H1 (cell line): ENCODE measurements at regions not wholly inside any gene's neighbourhood (a gene's known extent, or its start where the extent isn't known, plus 50 kb on each side); places are given as distances from the start of the nearest gene placed in this dataset.

Experiments used
- CTCF ChIA-PET: fragments of 300-600 bp; sonication (Branson Sonifier 250); formaldehyde crosslinking; loops from one replicate; lab custom pipeline; 2021; ENCODE audit not compliant: partially characterized antibody; lab: Charles Lee
- POLR2A ChIA-PET: fragments of 300-600 bp; sonication (Branson Sonifier 250); formaldehyde crosslinking; loops from one replicate; lab custom pipeline; 2021; ENCODE audit warnings: inconsistent platforms; ENCODE audit not compliant: partially characterized antibody; lab: Charles Lee
- DNase-seq, 2 experiments: peaks; one replicate each; pipeline versions ENCODE4 v3.0.0 to v3.0.0-alpha.2; 2010 to 2022; ENCODE audit warnings: low spot score in 2 of 2, low read depth in 1 of 2, mixed read lengths in 1 of 2
- FAIRE-seq: peaks from 2 replicates; lab custom pipeline; 2011; peaks lifted over from hg19 to GRCh38; lab: Jason Lieb, UNC
- H2AFZ ChIP-seq: 2 replicates; pipeline ENCODE4 v1.8.1; 2012; ENCODE audit warnings: low read length, inconsistent platforms
- H2AK5ac ChIP-seq: 2 replicates; pipeline ENCODE4 v1.6.1; 2013; ENCODE audit warnings: low read depth, low read length
- H2BK120ac ChIP-seq: replicated peaks from 2 replicates; pipeline ENCODE3; 2013; ENCODE audit warnings: low read depth, low read length, inconsistent platforms
- H2BK12ac ChIP-seq: 2 replicates; pipeline ENCODE4 v1.6.1; 2013; ENCODE audit warnings: low read depth, low read length
- H2BK15ac ChIP-seq: 2 replicates; pipeline ENCODE4 v1.6.1; 2013; ENCODE audit warnings: low read length
- H2BK20ac ChIP-seq: 2 replicates; pipeline ENCODE4 v1.6.1; 2013; ENCODE audit warnings: low read length
- H2BK5ac ChIP-seq: 2 replicates; pipeline ENCODE4 v1.6.1; 2013; ENCODE audit warnings: low read depth, low read length
- H3K14ac ChIP-seq: 2 replicates; pipeline ENCODE4 v1.6.1; 2013; ENCODE audit warnings: inconsistent platforms; ENCODE audit not compliant: insufficient read length
- H3K18ac ChIP-seq: 2 replicates; pipeline ENCODE4 v1.6.1; 2013; ENCODE audit warnings: low read length; ENCODE audit errors: extremely low read depth
- H3K23ac ChIP-seq: 2 replicates; pipeline ENCODE4 v1.6.1; 2013; ENCODE audit warnings: inconsistent platforms; ENCODE audit not compliant: insufficient read length
- H3K23me2 ChIP-seq: 2 replicates; pipeline ENCODE4 v1.6.1; 2013; ENCODE audit warnings: low read depth, low read length
- H3K27ac ChIP-seq: 2 replicates; pipeline ENCODE4 v1.6.1; 2011; ENCODE audit warnings: low read depth, low read length, inconsistent platforms
- H3K27me3 ChIP-seq, 4 experiments: replicated peaks in 1 of 4; 1 replicate in 1 of 4; 2 replicates in 3 of 4; pipeline versions ENCODE4 v1.6.1 to v1.8.1; 2011 to 2013; ENCODE audit warnings: low read length in 3 of 4, mild to moderate bottlenecking in 3 of 4, inconsistent platforms in 2 of 4, mixed read lengths in 2 of 4, moderate library complexity in 1 of 4; ENCODE audit not compliant: control insufficient read depth in 3 of 4, insufficient read depth in 3 of 4; ENCODE audit errors: extremely low read depth in 1 of 4
- H3K36me3 ChIP-seq, 4 experiments: 2 replicates each; pipeline versions ENCODE4 v1.6.1 to v1.8.1; 2011 to 2013; ENCODE audit warnings: mild to moderate bottlenecking in 4 of 4, low read length in 3 of 4, moderate library complexity in 2 of 4, control low read depth in 1 of 4, inconsistent platforms in 1 of 4; ENCODE audit not compliant: insufficient read depth in 4 of 4, control insufficient read depth in 2 of 4
- H3K4ac ChIP-seq: replicated peaks from 2 replicates; pipeline ENCODE3; 2013; ENCODE audit warnings: low read length, low read depth, mixed read lengths, inconsistent platforms; ENCODE audit not compliant: insufficient read length
- H3K4me1 ChIP-seq, 4 experiments: replicated peaks in 1 of 4; 1 replicate in 1 of 4; 2 replicates in 3 of 4; pipeline versions ENCODE4 v1.6.1 to v1.8.1; 2011 to 2013; ENCODE audit warnings: low read length in 3 of 4, inconsistent platforms in 2 of 4, mixed read lengths in 1 of 4; ENCODE audit not compliant: insufficient read depth in 4 of 4, control insufficient read depth in 3 of 4
- H3K4me2 ChIP-seq, 2 experiments: 2 replicates each; pipeline versions ENCODE4 v1.6.1 to v1.8.1; 2011 to 2013; ENCODE audit warnings: low read depth in 2 of 2, low read length in 2 of 2, control low read depth in 1 of 2, inconsistent platforms in 1 of 2, mild to moderate bottlenecking in 1 of 2; ENCODE audit not compliant: insufficient read depth in 1 of 2
- H3K4me3 ChIP-seq, 4 experiments: fragments of 200-600, 300-600 bp in 1 of 4; sonication (generic), shearing (Covaris generic), sonication (Bioruptor Twin) in 1 of 4; 2 replicates each; pipeline versions ENCODE4 v1.5.1 to v1.8.1; 2011 to 2016; ENCODE audit warnings: low read length in 4 of 4, low read depth in 3 of 4, control low read depth in 2 of 4, inconsistent platforms in 2 of 4, mild to moderate bottlenecking in 2 of 4, mixed read lengths in 1 of 4, moderate library complexity in 1 of 4; ENCODE audit not compliant: insufficient read depth in 2 of 4; ENCODE audit errors: extremely low read depth in 1 of 4
- H3K56ac ChIP-seq: replicated peaks from 2 replicates; pipeline ENCODE3; 2013; ENCODE audit warnings: low read depth, mild to moderate bottlenecking, mixed read lengths, low read length, inconsistent platforms; ENCODE audit not compliant: insufficient read length
- H3K79me1 ChIP-seq: 2 replicates; pipeline ENCODE4 v1.6.1; 2013; ENCODE audit warnings: low read depth, low read length, control low read depth
- H3K79me2 ChIP-seq, 2 experiments: 2 replicates each; pipeline versions ENCODE4 v1.6.1 to v1.8.1; 2012 to 2013; ENCODE audit warnings: low read length in 2 of 2, mild to moderate bottlenecking in 2 of 2, inconsistent platforms in 1 of 2; ENCODE audit not compliant: insufficient read depth in 2 of 2, control insufficient read depth in 1 of 2
- H3K9ac ChIP-seq, 4 experiments: replicated peaks in 1 of 4; 1 replicate in 1 of 4; 2 replicates in 3 of 4; pipeline versions ENCODE4 v1.6.1 to v1.8.1; 2011 to 2013; ENCODE audit warnings: low read depth in 3 of 4, low read length in 3 of 4, control low read depth in 2 of 4, mild to moderate bottlenecking in 2 of 4, moderate library complexity in 2 of 4, inconsistent platforms in 1 of 4; ENCODE audit errors: extremely low read depth in 1 of 4
- H3K9me3 ChIP-seq, 2 experiments: 2 replicates each; pipeline versions ENCODE4 v1.6.1 to v1.8.1; 2012 to 2013; ENCODE audit warnings: mild to moderate bottlenecking in 2 of 2, moderate library complexity in 2 of 2, control low read depth in 1 of 2, inconsistent platforms in 1 of 2, low read depth in 1 of 2, low read length in 1 of 2, mixed read lengths in 1 of 2; ENCODE audit not compliant: insufficient read depth in 2 of 2
- H4K20me1 ChIP-seq, 2 experiments: replicated peaks in 1 of 2; 2 replicates each; pipeline versions ENCODE3 to v1.8.1; 2011 to 2013; ENCODE audit warnings: inconsistent platforms in 2 of 2, low read length in 2 of 2, mild to moderate bottlenecking in 1 of 2; ENCODE audit not compliant: insufficient read depth in 2 of 2, control insufficient read depth in 1 of 2
- H4K5ac ChIP-seq: 2 replicates; pipeline ENCODE4 v1.6.1; 2013; ENCODE audit warnings: low read length, low read depth, mixed read lengths, inconsistent platforms; ENCODE audit not compliant: insufficient read length
- H4K8ac ChIP-seq: 2 replicates; pipeline ENCODE4 v1.8.0; 2013; ENCODE audit warnings: mild to moderate bottlenecking, moderate library complexity, low read length, inconsistent platforms; ENCODE audit not compliant: insufficient read depth; ENCODE audit errors: extremely low read depth
- H4K91ac ChIP-seq: replicated peaks from 2 replicates; pipeline ENCODE3; 2013; ENCODE audit warnings: low read length, mixed read lengths, inconsistent platforms; ENCODE audit not compliant: insufficient read length
- ATF2 ChIP-seq: IDR thresholded peaks from 2 replicates; pipeline ENCODE4 v1.6.1; 2012; ENCODE audit warnings: low read length, inconsistent platforms
- BRCA1 ChIP-seq: IDR thresholded peaks from 2 replicates; pipeline ENCODE4 v1.6.1; 2012; ENCODE audit warnings: low read depth, low read length, improper control_type of control experiment
- CBX8 ChIP-seq: fragments of 300-800, 300-1000 bp; sonication (generic); IDR thresholded peaks from 2 replicates; pipeline ENCODE4 v1.7.1; 2016; ENCODE audit warnings: low read depth, low read length, borderline replicate concordance
- EP300 ChIP-seq, 2 experiments: IDR thresholded peaks; 1 replicate in 1 of 2; 2 replicates in 1 of 2; pipeline ENCODE4 v1.6.1; 2011 to 2012; ENCODE audit warnings: low read depth in 2 of 2, low read length in 2 of 2, mild to moderate bottlenecking in 2 of 2, borderline replicate concordance in 1 of 2, inconsistent platforms in 1 of 2, moderate library complexity in 1 of 2
- GABPA ChIP-seq: IDR thresholded peaks from 2 replicates; pipeline ENCODE4 v1.6.1; 2011; ENCODE audit warnings: mild to moderate bottlenecking, low read length, moderate library complexity, borderline replicate concordance; ENCODE audit not compliant: insufficient read depth
- KDM1A ChIP-seq: fragments of 200-600, 300-600 bp; sonication (generic); IDR thresholded peaks from 2 replicates; pipeline ENCODE4 v1.7.1; 2016; ENCODE audit warnings: mild to moderate bottlenecking, low read length, borderline replicate concordance
- KDM5A ChIP-seq: fragments of 200-600 bp; IDR thresholded peaks from 2 replicates; pipeline ENCODE4 v1.7.1; 2012; ENCODE audit warnings: mild to moderate bottlenecking, low read length, inconsistent platforms, mixed read lengths
- SIX5 ChIP-seq: IDR thresholded peaks from 2 replicates; pipeline ENCODE4 v1.6.1; 2011; ENCODE audit warnings: mild to moderate bottlenecking, low read depth, low read length
- SP4 ChIP-seq: IDR thresholded peaks from 2 replicates; pipeline ENCODE4 v1.6.1; 2012; ENCODE audit warnings: low read length, inconsistent platforms
- SRF ChIP-seq: IDR thresholded peaks from 2 replicates; pipeline ENCODE4 v1.6.1; 2011; ENCODE audit warnings: mild to moderate bottlenecking, low read depth, low read length, moderate library complexity
- TAF7 ChIP-seq: optimal IDR thresholded peaks from 2 replicates; pipeline ENCODE3; 2011; ENCODE audit warnings: low read depth, mild to moderate bottlenecking, inconsistent platforms, low read length, moderate library complexity, borderline replicate concordance
- YY1 ChIP-seq: IDR thresholded peaks from 2 replicates; pipeline ENCODE4 v1.6.1; 2011; ENCODE audit warnings: low read depth, mild to moderate bottlenecking, low read length
- WGBS, 2 experiments: shearing (Covaris generic) in 1 of 2; methylation state at CpG; one replicate each; pipeline versions ENCODE4 v1.1.6 to v1.1.7; 2013 to 2015; ENCODE audit warnings: low lambda C conversion rate in 2 of 2, mixed read lengths in 2 of 2, inconsistent platforms in 1 of 2, low coverage in 1 of 2, missing lambda C conversion rate in 1 of 2; ENCODE audit not compliant: insufficient replicate concordance in 2 of 2, insufficient coverage in 1 of 2, insufficient read length in 1 of 2; ENCODE audit errors: extremely low coverage in 1 of 2, missing lambda C conversion rate in 1 of 2; 5-methylcytosine and 5-hydroxymethylcytosine counted together
- TF ChIP-seq, protein P1 (sequence below): IDR thresholded peaks from 2 replicates; pipeline ENCODE4 v1.6.1; 2012; ENCODE audit warnings: inconsistent platforms

DNA sequence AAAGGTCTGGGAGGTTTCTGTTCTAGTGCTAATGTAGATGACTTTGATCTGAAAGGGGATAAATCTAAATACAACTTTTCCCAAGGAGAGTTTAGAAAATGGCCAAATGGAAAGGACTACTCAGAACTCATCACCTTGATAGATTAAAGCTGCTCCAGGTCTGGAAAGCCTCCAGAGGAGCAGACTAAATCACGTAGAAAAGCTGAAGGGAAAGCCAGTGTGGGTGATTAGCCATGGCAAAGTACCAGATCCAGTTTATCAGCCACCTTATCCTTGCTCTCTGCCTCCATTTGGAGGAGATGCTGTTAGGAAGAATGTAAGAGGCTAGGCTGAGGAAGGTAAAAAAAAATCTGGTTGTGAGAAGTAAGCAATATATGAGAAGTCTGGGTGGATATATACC, 120.7 kb upstream of the RAI14 start:
- Histone ChIP-seq H3K9ac (no peak overlapping the region), H3K9me3 (no peaks in the 10 kb centered on the region), H2BK120ac (no peak overlapping the region), H2BK5ac (no peak overlapping the region), H2AK5ac (no peak overlapping the region; the same call in 1 of the 2 replicates), H3K18ac (no peak overlapping the region), H3K23me2 (no peaks in the 10 kb centered on the region; the same call in 1 of the 2 replicates), H3K79me2 (no peaks in the 10 kb centered on the region), H4K5ac (no peak overlapping the region), H3K4me1 (peaks cover 0 to 10% (median 4%) of the 10 kb centered on the region in 4 experiments; a peak in 4 of 7 replicates), H4K8ac (no peak overlapping the region), H2BK12ac (no peak overlapping the region; the same call in 1 of the 2 replicates), H2AFZ (no peak overlapping the region), H3K4me3 (no peak overlapping the region), H3K4me2 (no peak overlapping the region), H3K27ac (no peak overlapping the region), H4K91ac (no peak overlapping the region), H3K4ac (no peak overlapping the region), H3K14ac (no peak overlapping the region), H3K79me1 (no peaks in the 10 kb centered on the region), H3K23ac (no peak overlapping the region), H3K36me3 (no peaks in the 10 kb centered on the region), H4K20me1 (no peaks in the 10 kb centered on the region), H3K27me3 (no peaks in the 10 kb centered on the region), H2BK20ac (no peak overlapping the region), H2BK15ac (no peak overlapping the region), H3K56ac (no peak overlapping the region)
- WGBS, 2 experiments, result 93% methylated on average over 1 of the region's 1 CpG; no CpG with 5 or more reads in 1 of the 2 experiments
- ChIA-PET CTCF (no interaction called here), POLR2A (no interaction called here)
- DNase-seq (no peak), FAIRE-seq (no peak)
- TF ChIP-seq CBX8 (no peak), TAF7 (no peak), EP300 (IDR thresholded peaks at IDR 0.05; ENCODE audit: borderline replicate concordance in 1 of 2, low read depth in 2 of 2, low read length in 2 of 2) (no peak), BRCA1 (no peak), KDM1A (no peak), SRF (no peak), SP4 (no peak), GABPA (no peak), KDM5A (no peak), YY1 (no peak), ATF2 (no peak), SIX5 (no peak)
- TF ChIP-seq, protein P1, sequence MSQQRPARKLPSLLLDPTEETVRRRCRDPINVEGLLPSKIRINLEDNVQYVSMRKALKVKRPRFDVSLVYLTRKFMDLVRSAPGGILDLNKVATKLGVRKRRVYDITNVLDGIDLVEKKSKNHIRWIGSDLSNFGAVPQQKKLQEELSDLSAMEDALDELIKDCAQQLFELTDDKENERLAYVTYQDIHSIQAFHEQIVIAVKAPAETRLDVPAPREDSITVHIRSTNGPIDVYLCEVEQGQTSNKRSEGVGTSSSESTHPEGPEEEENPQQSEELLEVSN, result no peak
